VCaP (cell line): ENCODE measurements at regions not wholly inside any gene's neighbourhood (a gene's known extent, or its start where the extent isn't known, plus 50 kb on each side); places are given as distances from the start of the nearest gene placed in this dataset.
A peak's percentile ranks its signal among the peaks of the same experiment; 100 is the strongest.

Experiments used
- H3K27ac ChIP-seq: fragments of 450-650 bp; 2 replicates; pipeline ENCODE4 v1.5.1; 2017
- CTCF ChIP-seq: fragments of 450-650 bp; conservative IDR thresholded peaks from 2 replicates; pipeline ENCODE4 v1.5.1; 2017; ENCODE audit warnings: mild to moderate bottlenecking, moderate library complexity

DNA sequence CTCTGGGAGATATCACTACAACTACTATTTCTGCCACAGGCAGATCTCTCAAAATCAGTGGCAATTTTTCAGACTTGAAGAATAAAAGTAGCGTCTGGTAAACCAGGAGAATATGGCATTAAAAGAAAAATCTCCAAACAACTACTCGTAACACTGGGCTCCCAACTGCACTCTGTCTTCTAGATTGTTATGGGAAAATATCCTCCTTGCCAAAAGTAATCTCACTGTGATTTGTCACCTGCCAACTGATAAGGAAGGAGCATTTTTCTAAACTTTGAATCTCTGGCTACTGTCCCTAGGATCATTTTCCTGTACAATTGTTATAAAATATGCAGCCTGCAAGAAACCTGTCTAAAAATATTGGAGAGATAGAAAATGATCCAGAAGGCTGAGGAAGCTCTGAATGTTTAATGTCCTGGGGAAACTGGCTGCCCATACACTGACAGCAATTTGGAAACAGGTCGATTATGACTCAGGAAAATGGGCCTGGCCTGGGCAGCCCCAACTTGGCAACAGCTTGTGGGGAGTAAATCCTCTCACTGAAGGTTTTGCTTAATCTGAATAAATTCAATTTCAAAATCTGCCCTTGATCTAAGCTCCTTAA is 90.5 kb upstream of the DBX1 start:
- no peak overlapping the region for H3K27ac ChIP-seq
- no peak for TF ChIP-seq CTCF

DNA sequence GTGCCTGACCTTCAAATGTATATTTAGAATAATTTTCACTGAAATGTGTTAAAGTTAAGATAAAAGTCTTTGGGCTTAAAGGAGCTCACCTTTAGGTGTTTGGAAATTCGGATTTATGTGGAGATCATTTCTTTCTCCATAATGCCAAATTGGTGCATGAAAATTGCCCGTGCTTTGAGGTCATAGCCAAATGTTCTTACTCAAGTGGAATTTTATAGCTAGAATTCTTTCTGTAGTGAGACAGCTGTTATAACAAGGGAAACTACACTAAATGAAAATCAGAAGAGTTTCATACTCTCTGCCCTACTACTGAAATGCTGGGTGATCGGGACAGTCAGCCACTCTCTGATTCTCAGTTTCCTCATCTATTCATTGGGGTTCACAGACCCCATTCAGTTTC is 89.5 kb upstream of the DBX1 start:
- no peak overlapping the region for H3K27ac ChIP-seq
- TF ChIP-seq CTCF, result no peak

GRCh38 chr11:20249378-20249777 is 89.1 kb upstream of the DBX1 start:
- no peak for TF ChIP-seq CTCF
- no peak overlapping the region for H3K27ac ChIP-seq

GRCh38 chr11:20248871-20249270 is 88.6 kb upstream of the DBX1 start:
- TF ChIP-seq CTCF, result no peak
- H3K27ac ChIP-seq, result no peak overlapping the region

- H3K27ac ChIP-seq, result no peak overlapping the region
These were observed 88.0 kb upstream of the DBX1 start for GRCh38 chr11:20248121-20248772.

DNA sequence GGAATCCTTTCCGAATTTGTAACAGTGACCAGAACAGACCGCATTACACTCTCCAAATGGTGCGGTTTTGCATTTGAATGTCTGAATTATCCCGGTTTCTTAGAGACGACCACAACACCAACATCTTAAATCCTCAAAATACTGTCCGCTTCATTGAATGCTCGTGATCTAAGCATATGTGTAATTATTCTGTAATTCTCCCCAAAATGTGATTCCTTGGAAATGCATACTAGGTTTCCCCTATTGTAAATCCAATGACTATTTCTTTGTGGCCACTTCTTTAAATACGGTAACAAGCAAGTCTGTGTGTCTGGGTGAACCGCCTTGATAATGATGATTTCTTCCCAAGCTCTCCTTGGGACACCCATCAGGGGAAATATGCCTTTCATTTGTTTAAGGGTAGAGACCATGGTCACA is 87.3 kb upstream of the DBX1 start:
- no peak overlapping the region for H3K27ac ChIP-seq
- TF ChIP-seq CTCF, result no peak

More at GRCh38 chr11:20248121-20248772, 88.0 kb upstream of the DBX1 start:
- no peak for TF ChIP-seq CTCF

DNA sequence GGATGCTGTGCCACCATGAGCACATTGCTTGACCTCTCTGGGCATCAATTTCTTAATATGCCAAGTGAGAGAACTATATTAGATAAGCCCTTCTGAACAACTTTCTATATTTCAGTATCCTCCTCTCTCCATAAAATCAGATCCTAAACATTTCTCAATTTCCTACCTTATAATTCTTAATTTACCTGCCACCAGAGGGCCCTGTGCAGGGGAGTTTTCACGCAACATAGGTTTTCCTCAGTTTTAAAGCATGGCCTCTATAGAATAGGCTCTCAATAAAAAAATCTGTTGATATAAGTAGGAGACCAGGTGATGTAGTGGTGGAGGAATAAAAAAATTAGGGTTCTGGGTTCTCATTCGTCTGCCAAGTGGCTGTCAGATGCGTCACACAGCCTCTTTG is 83.7 kb upstream of the DBX1 start:
- H3K27ac ChIP-seq, result no peak overlapping the region
- peak; percentile 70 for TF ChIP-seq CTCF
